PC-3 (cell line): ENCODE measurements at regions not wholly inside any gene's neighbourhood (a gene's known extent, or its start where the extent isn't known, plus 50 kb on each side); places are given as distances from the start of the nearest gene placed in this dataset.

Source experiments
- ATAC-seq: fragments of 200-7000 bp; cut with Tn5 transposase; 2 replicates; pipeline ENCODE4 v1.9.1; 2020; ENCODE audit warnings: mild to moderate bottlenecking, moderate library complexity
- BruUV-seq: library from RNA; stranded (reverse); fragments of 400-500 nt; replicated peaks from 2 replicates; lab custom pipeline; 2021; lab: Mats Ljungman, UMichigan
- CTCF ChIA-PET: fragments of 300-600 bp; sonication (Branson Sonifier 250); formaldehyde crosslinking; loops from one replicate; lab custom pipeline; 2022; ENCODE audit warnings: antibody characterized with exemption; lab: Charles Lee
- POLR2A ChIA-PET: fragments of 300-600 bp; sonication (Branson Sonifier 250); formaldehyde crosslinking; loops from one replicate; lab custom pipeline; 2022; ENCODE audit warnings: antibody characterized with exemption; ENCODE audit not compliant: unreplicated experiment; lab: Charles Lee
- DNase-seq: peaks from one replicate; pipeline ENCODE4 v3.0.0-alpha.2; 2015
- H2AFZ ChIP-seq: fragments of 300-600 bp; sonication (generic); 2 replicates; pipeline ENCODE4 v1.6.0; 2016; ENCODE audit warnings: antibody characterized with exemption, low read length
- H3F3A ChIP-seq: fragments of 300-600 bp; sonication (generic); one replicate; pipeline ENCODE4 v1.6.0; 2017; ENCODE audit warnings: antibody characterized with exemption, low read length, control low read depth, mild to moderate bottlenecking; ENCODE audit not compliant: unreplicated experiment
- H3K27ac ChIP-seq: fragments of 300-600 bp; sonication (generic); 2 replicates; pipeline ENCODE4 v1.5.1; 2016; ENCODE audit warnings: mild to moderate bottlenecking, low read length
- H3K27me3 ChIP-seq: fragments of 300-600 bp; sonication (generic); 2 replicates; pipeline ENCODE4 v1.6.1; 2016; ENCODE audit warnings: low read length, mixed read lengths
- H3K36me3 ChIP-seq: fragments of 300-600 bp; sonication (generic); 2 replicates; pipeline ENCODE4 v1.6.1; 2016; ENCODE audit warnings: low read depth, mixed run types, low read length, mixed read lengths
- H3K4me1 ChIP-seq: fragments of 300-600 bp; sonication (generic); 2 replicates; pipeline ENCODE4 v1.5.1; 2016; ENCODE audit warnings: low read length; ENCODE audit not compliant: insufficient read depth
- H3K4me2 ChIP-seq: fragments of 300-600 bp; sonication (generic); 2 replicates; pipeline ENCODE4 v1.6.0; 2016; ENCODE audit warnings: low read length
- H3K4me3 ChIP-seq: fragments of 300-600 bp; sonication (generic); 2 replicates; pipeline ENCODE4 v1.5.1; 2016; ENCODE audit warnings: mild to moderate bottlenecking, low read length, mixed read lengths
- H3K79me2 ChIP-seq: fragments of 300-600 bp; sonication (generic); 2 replicates; pipeline ENCODE4 v1.6.1; 2017; ENCODE audit warnings: low read length, mixed read lengths
- H3K9ac ChIP-seq: fragments of 300-600 bp; sonication (generic); 2 replicates; pipeline ENCODE4 v1.6.0; 2016; ENCODE audit warnings: mild to moderate bottlenecking, low read length
- H3K9me2 ChIP-seq: fragments of 300-600 bp; sonication (generic); replicated peaks from 2 replicates; pipeline ENCODE4 v1.6.1; 2016; ENCODE audit warnings: mixed run types, low read length, mixed read lengths
- H3K9me3 ChIP-seq: fragments of 300-600 bp; sonication (generic); 2 replicates; pipeline ENCODE4 v1.6.1; 2016; ENCODE audit warnings: low read length, mixed read lengths
- H4K20me1 ChIP-seq: fragments of 300-600 bp; sonication (generic); 2 replicates; pipeline ENCODE4 v1.6.1; 2016; ENCODE audit warnings: low read length, mixed read lengths
- EZH2 ChIP-seq: fragments of 300-600 bp; sonication (generic); IDR thresholded peaks from one replicate; pipeline ENCODE4 v1.6.1; 2017; ENCODE audit warnings: antibody characterized with exemption, mild to moderate bottlenecking, low read length; ENCODE audit not compliant: unreplicated experiment
- EZH2phosphoT487 ChIP-seq: fragments of 300-600 bp; sonication (generic); IDR thresholded peaks from 2 replicates; pipeline ENCODE4 v1.6.1; 2018; ENCODE audit warnings: mild to moderate bottlenecking, antibody characterized with exemption, low read length, borderline replicate concordance
- intact Hi-C: fragments of 100-400 bp; cut with micrococcal nuclease; formaldehyde crosslinking; loops from 2 replicates; pipeline ENCODE4 v1.9.0; 2023
- TF ChIP-seq, protein P1 (sequence below): fragments of 300-600 bp; sonication (generic); conservative IDR thresholded peaks from 2 replicates; pipeline ENCODE4 v1.5.1; 2017; ENCODE audit warnings: antibody characterized with exemption, low read depth, mild to moderate bottlenecking, low read length

DNA sequence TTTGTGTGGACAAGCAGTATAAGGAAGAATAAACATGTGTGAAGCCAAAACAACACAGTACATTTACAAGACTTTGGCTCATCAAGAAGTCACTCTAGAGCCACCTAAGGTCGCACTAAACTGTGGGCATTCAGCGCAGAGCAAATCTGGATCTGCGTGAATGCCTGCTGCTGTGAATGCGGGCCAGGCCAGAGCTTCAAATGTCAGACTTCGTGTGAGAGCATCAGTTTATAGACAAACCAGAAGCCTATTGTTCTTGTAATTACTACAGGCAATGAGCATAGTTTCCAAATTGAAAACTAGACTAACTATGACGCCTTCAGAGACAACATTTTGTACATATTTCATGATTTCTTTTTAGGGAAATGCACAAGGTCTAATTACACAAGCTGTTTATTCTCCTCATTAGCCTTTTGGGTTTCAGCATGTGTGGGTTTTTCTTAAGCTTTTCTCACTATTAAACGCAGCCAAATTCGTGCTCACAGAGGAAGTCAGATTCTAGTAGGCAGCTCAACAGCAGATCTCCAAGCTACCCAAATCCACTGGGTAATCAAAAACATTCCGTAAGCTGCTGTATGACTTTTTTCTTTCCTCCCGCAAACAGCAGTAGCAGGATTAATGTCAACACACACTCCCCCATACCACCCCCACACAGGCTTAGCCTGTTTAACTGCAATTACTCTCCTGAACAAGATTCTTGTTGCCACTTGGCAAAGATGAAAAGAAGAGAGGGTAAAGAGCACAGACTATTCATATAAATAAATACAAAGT, 84.5 kb upstream of the SETMAR start:
- DNase-seq (no peak), ATAC-seq (no peak)
- Histone ChIP-seq H3K9me2 (no peaks in the 10 kb centered on the region), H3K79me2 (no peaks in the 10 kb centered on the region), H2AFZ (no peak overlapping the region), H3K36me3 (no peaks in the 10 kb centered on the region), H3K4me1 (no peaks in the 10 kb centered on the region), H3K4me3 (no peak overlapping the region), H3K9ac (no peak overlapping the region), H4K20me1 (no peaks in the 10 kb centered on the region), H3K4me2 (no peak overlapping the region), H3K9me3 (no peaks in the 10 kb centered on the region), H3F3A (no peaks in the 10 kb centered on the region), H3K27ac (no peak overlapping the region), H3K27me3 (no peaks in the 10 kb centered on the region)
- CTCF ChIA-PET = no interaction called here
- TF ChIP-seq, protein P1, sequence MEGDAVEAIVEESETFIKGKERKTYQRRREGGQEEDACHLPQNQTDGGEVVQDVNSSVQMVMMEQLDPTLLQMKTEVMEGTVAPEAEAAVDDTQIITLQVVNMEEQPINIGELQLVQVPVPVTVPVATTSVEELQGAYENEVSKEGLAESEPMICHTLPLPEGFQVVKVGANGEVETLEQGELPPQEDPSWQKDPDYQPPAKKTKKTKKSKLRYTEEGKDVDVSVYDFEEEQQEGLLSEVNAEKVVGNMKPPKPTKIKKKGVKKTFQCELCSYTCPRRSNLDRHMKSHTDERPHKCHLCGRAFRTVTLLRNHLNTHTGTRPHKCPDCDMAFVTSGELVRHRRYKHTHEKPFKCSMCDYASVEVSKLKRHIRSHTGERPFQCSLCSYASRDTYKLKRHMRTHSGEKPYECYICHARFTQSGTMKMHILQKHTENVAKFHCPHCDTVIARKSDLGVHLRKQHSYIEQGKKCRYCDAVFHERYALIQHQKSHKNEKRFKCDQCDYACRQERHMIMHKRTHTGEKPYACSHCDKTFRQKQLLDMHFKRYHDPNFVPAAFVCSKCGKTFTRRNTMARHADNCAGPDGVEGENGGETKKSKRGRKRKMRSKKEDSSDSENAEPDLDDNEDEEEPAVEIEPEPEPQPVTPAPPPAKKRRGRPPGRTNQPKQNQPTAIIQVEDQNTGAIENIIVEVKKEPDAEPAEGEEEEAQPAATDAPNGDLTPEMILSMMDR = no peak
- TF ChIP-seq EZH2 = no peak
- TF ChIP-seq EZH2phosphoT487 = no peak
- BruUV-seq = no TSS peak
- POLR2A ChIA-PET = no interaction called here
- intact Hi-C loops = no loop called here

DNA sequence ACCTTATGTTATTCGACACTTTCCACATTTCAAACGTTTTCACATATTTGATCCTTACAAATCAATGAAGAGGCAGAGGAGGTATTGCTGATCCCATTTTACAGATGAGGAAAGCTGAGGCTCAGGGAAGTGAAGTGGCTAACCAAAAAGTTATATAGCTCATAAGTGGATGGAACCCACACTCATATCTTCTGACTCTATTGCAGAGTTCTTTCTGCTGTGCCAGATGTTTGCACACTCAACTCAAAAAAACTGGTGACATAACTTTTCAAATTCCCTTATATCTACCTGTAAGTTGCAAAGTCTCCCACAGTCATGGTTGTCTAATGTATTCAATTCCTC, 84.0 kb upstream of the SETMAR start:
- ChIA-PET POLR2A (no interaction called here), CTCF (no interaction called here)
- Histone ChIP-seq H3F3A (no peaks in the 10 kb centered on the region), H3K36me3 (no peaks in the 10 kb centered on the region), H2AFZ (no peak overlapping the region), H4K20me1 (no peaks in the 10 kb centered on the region), H3K4me1 (no peaks in the 10 kb centered on the region), H3K27ac (no peak overlapping the region), H3K4me3 (no peak overlapping the region), H3K79me2 (no peaks in the 10 kb centered on the region), H3K27me3 (no peaks in the 10 kb centered on the region), H3K9me3 (no peaks in the 10 kb centered on the region), H3K9ac (no peak overlapping the region), H3K9me2 (no peaks in the 10 kb centered on the region), H3K4me2 (no peak overlapping the region)
- intact Hi-C loops = no loop called here
- TF ChIP-seq EZH2 (no peak), EZH2phosphoT487 (no peak)
- TF ChIP-seq, protein P1 = no peak
- no TSS peak for BruUV-seq
- DNase-seq (no peak), ATAC-seq (no peak)

DNA sequence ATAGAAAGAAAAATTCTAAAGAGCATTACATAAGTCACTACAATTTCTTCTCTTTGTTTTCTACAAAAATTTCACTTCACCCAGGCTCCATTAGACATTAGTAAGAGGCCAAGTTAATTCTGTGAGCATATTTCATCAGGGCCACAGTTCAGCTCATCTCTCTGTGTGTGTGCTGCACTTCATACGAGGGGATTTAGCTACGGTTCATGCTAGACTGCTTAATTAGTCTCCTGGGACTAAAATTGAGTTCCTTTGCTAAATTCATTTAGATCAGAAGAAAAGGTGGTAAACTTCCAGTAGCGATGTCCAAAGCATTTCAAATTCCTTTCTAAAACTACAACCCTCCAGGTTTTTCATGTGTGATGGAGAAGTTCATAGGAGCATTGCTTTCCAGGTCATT, 83.1 kb upstream of the SETMAR start:
- H3K27ac ChIP-seq = no peak overlapping the region
- H3K36me3 ChIP-seq = no peaks in the 10 kb centered on the region
- H3F3A ChIP-seq = no peaks in the 10 kb centered on the region
- ChIA-PET CTCF (no interaction called here), POLR2A (no interaction called here)
- no TSS peak for BruUV-seq
- no peaks in the 10 kb centered on the region for H3K27me3 ChIP-seq
- no peaks in the 10 kb centered on the region for H3K4me1 ChIP-seq
- no peak for ATAC-seq
- no peaks in the 10 kb centered on the region for H3K9me3 ChIP-seq
- no peak overlapping the region for H3K4me3 ChIP-seq
- DNase-seq = no peak
- H3K4me2 ChIP-seq = no peak overlapping the region
- H4K20me1 ChIP-seq = no peaks in the 10 kb centered on the region
- no peaks in the 10 kb centered on the region for H3K9me2 ChIP-seq
- TF ChIP-seq, protein P1 = no peak
- TF ChIP-seq EZH2 (no peak), EZH2phosphoT487 (no peak)
- no peaks in the 10 kb centered on the region for H3K79me2 ChIP-seq
- intact Hi-C loops = no loop called here
- no peak overlapping the region for H3K9ac ChIP-seq
- H2AFZ ChIP-seq = no peak overlapping the region
